Aorta (tissue), 5 donors: ENCODE measurements at regions not wholly inside any gene's neighbourhood (a gene's known extent, or its start where the extent isn't known, plus 50 kb on each side); places are given as distances from the start of the nearest gene placed in this dataset.

Experiments
- ATAC-seq: fragments of 200-7000 bp; cut with Tn5 transposase; one replicate; pipeline ENCODE4 v1.9.1; 2022; ENCODE audit warnings: moderate library complexity; ENCODE audit not compliant: low FRiP score
- DNase-seq, 2 donors: peaks; one replicate each; pipeline ENCODE4 v3.0.0-alpha.2; 2020
- H3K27ac ChIP-seq, 2 donors: one replicate each; pipeline ENCODE4 v1.5.1; 2013; ENCODE audit warnings: low read length in 2 of 2, mild to moderate bottlenecking in 2 of 2, moderate library complexity in 2 of 2, control low read depth in 1 of 2, inconsistent platforms in 1 of 2, low read depth in 1 of 2
- H3K27me3 ChIP-seq, 2 donors: one replicate each; pipeline ENCODE4 v1.6.1; 2013; ENCODE audit warnings: control low read depth in 1 of 2, low read length in 1 of 2, mild to moderate bottlenecking in 1 of 2, moderate library complexity in 1 of 2; ENCODE audit not compliant: insufficient read depth in 2 of 2, control insufficient read depth in 1 of 2
- H3K36me3 ChIP-seq, 2 donors: one replicate each; pipeline ENCODE4 v1.6.1; 2013; ENCODE audit warnings: control low read depth in 1 of 2, low read length in 1 of 2, mild to moderate bottlenecking in 1 of 2; ENCODE audit not compliant: insufficient read depth in 2 of 2, control insufficient read depth in 1 of 2
- H3K4me1 ChIP-seq, 2 donors: one replicate each; pipeline ENCODE4 v1.6.1; 2013; ENCODE audit warnings: low read length in 2 of 2, control low read depth in 1 of 2, mild to moderate bottlenecking in 1 of 2, moderate library complexity in 1 of 2; ENCODE audit not compliant: insufficient read depth in 2 of 2, control insufficient read depth in 1 of 2
- H3K4me3 ChIP-seq, 2 donors: one replicate each; pipeline ENCODE4 v1.5.1; 2013; ENCODE audit warnings: low read length in 2 of 2, control low read depth in 1 of 2, mild to moderate bottlenecking in 1 of 2
- H3K9me3 ChIP-seq: one replicate; pipeline ENCODE4 v1.6.1; 2013; ENCODE audit warnings: mild to moderate bottlenecking, low read length; ENCODE audit not compliant: control insufficient read depth
- WGBS, 2 donors: extraction: QIAGEN DNeasy Blood & Tissue Kit; methylation state at CpG; one replicate each; pipeline ENCODE4 v1.1.7; 2013; 5-methylcytosine and 5-hydroxymethylcytosine counted together
- intact Hi-C, 2 donors: fragments of 100-400 bp; cut with DNase I; formaldehyde crosslinking; loops; one replicate each; pipeline versions ENCODE4 v1.14.2 to v1.15.0; 2022
- donor health status: healthy with polysubstance abuse.
- donor health status: Bipolar disorder and iron deficiency.
- donor health status: DM: no; HTN: no; CAD: no.
- donor health status: DM: no; HTN: no; CAD: no.
- donor health status: DM: yes; HTN: yes; CAD: no.

GRCh38 chr7:116324582-116324981 lies 114.2 kb downstream of the TES start:
- Histone ChIP-seq H3K27ac (no peak overlapping the region), H3K4me3 (no peak overlapping the region), H3K27me3 (no peaks in the 10 kb centered on the region), H3K36me3 (no peaks in the 10 kb centered on the region), H3K4me1 (peaks cover 2 to 3% of the 10 kb centered on the region in 2 donors), H3K9me3 (no peaks in the 10 kb centered on the region)
- intact Hi-C loops = no loop called here
- DNase-seq (no peak), ATAC-seq (no peak)
- WGBS, 2 donors = 96 to 98% methylated on average over 2 of the region's 2 CpGs

- no peak for ATAC-seq
- intact Hi-C loops = no loop called here
These were observed 115.2 kb downstream of the TES start for GRCh38 chr7:116325517-116325916.

GRCh38 chr7:116327135-116327534 lies 116.8 kb downstream of the TES start:
- no peak for DNase-seq
- H3K9me3 ChIP-seq = no peaks in the 10 kb centered on the region
- ATAC-seq = no peak
- H3K4me1 ChIP-seq = peaks cover 3 to 6% of the 10 kb centered on the region in 2 donors
- no peak overlapping the region for H3K27ac ChIP-seq
- H3K27me3 ChIP-seq = no peaks in the 10 kb centered on the region
- no peak overlapping the region for H3K4me3 ChIP-seq
- no peaks in the 10 kb centered on the region for H3K36me3 ChIP-seq
- WGBS, 2 donors = 92 to 96% methylated on average over 4 of the region's 4 CpGs
- intact Hi-C loops = no loop called here

More at GRCh38 chr7:116325517-116325916, 115.2 kb downstream of the TES start:
- WGBS, 2 donors = 88 to 95% methylated on average over 3 of the region's 3 CpGs
- DNase-seq = no peak
- Histone ChIP-seq H3K27ac (no peak overlapping the region), H3K27me3 (no peaks in the 10 kb centered on the region), H3K4me1 (peaks cover 3 to 6% of the 10 kb centered on the region in 2 donors), H3K36me3 (no peaks in the 10 kb centered on the region), H3K4me3 (no peak overlapping the region), H3K9me3 (no peaks in the 10 kb centered on the region)

- peaks cover 3 to 6% of the 10 kb centered on the region in 2 donors for H3K4me1 ChIP-seq
- intact Hi-C loops = no loop called here
- WGBS, 2 donors = 64 to 67% methylated on average over 7 of the region's 7 CpGs
- no peaks in the 10 kb centered on the region for H3K36me3 ChIP-seq
- peak; percentile 30 for ATAC-seq
- no peak overlapping the region for H3K4me3 ChIP-seq
- peak overlapping the region; percentile 23 to 95 for H3K27ac ChIP-seq
- no peaks in the 10 kb centered on the region for H3K27me3 ChIP-seq
- DNase-seq = peak in 1 of 2 donors; percentile 46
- H3K9me3 ChIP-seq = no peaks in the 10 kb centered on the region
These were observed 117.4 kb downstream of the TES start for GRCh38 chr7:116327752-116328151.

- DNase-seq (no peak), ATAC-seq (no peak)
- intact Hi-C loops = no loop called here
- Histone ChIP-seq H3K4me3 (no peak overlapping the region), H3K9me3 (no peaks in the 10 kb centered on the region), H3K36me3 (no peaks in the 10 kb centered on the region), H3K4me1 (peaks cover 3 to 6% of the 10 kb centered on the region in 2 donors), H3K27me3 (no peaks in the 10 kb centered on the region), H3K27ac (peak overlapping the region in 1 of 2 donors; percentile 23)
- WGBS, 2 donors = 2 to 4% methylated on average over 1 of the region's 1 CpG
These were observed 117.8 kb downstream of the TES start for GRCh38 chr7:116328161-116328560.

- H3K9me3 ChIP-seq = no peaks in the 10 kb centered on the region
- DNase-seq (no peak), ATAC-seq (peak; percentile 59)
- no peak overlapping the region for H3K27ac ChIP-seq
- H3K4me1 ChIP-seq = peaks cover 3 to 6% of the 10 kb centered on the region in 2 donors
- no peaks in the 10 kb centered on the region for H3K27me3 ChIP-seq
- WGBS, 2 donors = 6 to 17% methylated on average over 1 of the region's 1 CpG
- intact Hi-C loops = no loop called here
- no peaks in the 10 kb centered on the region for H3K36me3 ChIP-seq
- no peak overlapping the region for H3K4me3 ChIP-seq
These were observed 119.6 kb downstream of the TES start for GRCh38 chr7:116329686-116330503.

- intact Hi-C loops = no loop called here
- Histone ChIP-seq H3K4me3 (no peak overlapping the region), H3K4me1 (peaks cover 3 to 6% of the 10 kb centered on the region in 2 donors), H3K9me3 (no peaks in the 10 kb centered on the region), H3K36me3 (no peaks in the 10 kb centered on the region), H3K27me3 (no peaks in the 10 kb centered on the region), H3K27ac (no peak overlapping the region)
- no peak for DNase-seq
- ATAC-seq = no peak
These were observed 120.7 kb downstream of the TES start for GRCh38 chr7:116331020-116331419.

GRCh38 chr7:116332766-116333165 lies 122.4 kb downstream of the TES start:
- H3K36me3 ChIP-seq = no peaks in the 10 kb centered on the region
- H3K4me1 ChIP-seq = peaks cover 2 to 6% of the 10 kb centered on the region in 2 donors
- H3K4me3 ChIP-seq = no peak overlapping the region
- ATAC-seq (no peak), DNase-seq (no peak)
- no peaks in the 10 kb centered on the region for H3K27me3 ChIP-seq
- WGBS, 2 donors = 19 to 33% methylated on average over 3 of the region's 3 CpGs
- intact Hi-C loops = no loop called here
- H3K27ac ChIP-seq = no peak overlapping the region
- H3K9me3 ChIP-seq = no peaks in the 10 kb centered on the region

GRCh38 chr7:116334555-116334954 lies 124.2 kb downstream of the TES start:
- DNase-seq = no peak
- Histone ChIP-seq H3K27me3 (no peaks in the 10 kb centered on the region), H3K27ac (no peak overlapping the region), H3K9me3 (no peaks in the 10 kb centered on the region), H3K4me3 (no peak overlapping the region), H3K36me3 (no peaks in the 10 kb centered on the region), H3K4me1 (peaks cover 0 to 7% of the 10 kb centered on the region in 2 donors)
- intact Hi-C loops = no loop called here
- 97 to 98% methylated on average over 3 of the region's 3 CpGs for WGBS, 2 donors
- ATAC-seq = no peak
